WTC11 (cell line): ENCODE measurements at regions not wholly inside any gene's neighbourhood (a gene's known extent, or its start where the extent isn't known, plus 50 kb on each side); places are given as distances from the start of the nearest gene placed in this dataset.

Experiments
- CBFB ChIP-seq: sonication (generic); formaldehyde crosslinking; IDR thresholded peaks from 2 replicates; pipeline ENCODE4 v1.8.1; 2022; ENCODE audit warnings: mild to moderate bottlenecking, low read depth, missing genetic modification reagents
- FOXK1 ChIP-seq: sonication (generic); formaldehyde crosslinking; IDR thresholded peaks from 2 replicates; pipeline ENCODE4 v1.8.0; 2022; ENCODE audit warnings: mild to moderate bottlenecking, moderate library complexity, missing genetic modification reagents
- JAZF1 ChIP-seq: fragments of 250-450 bp; sonication (Bioruptor Pico); IDR thresholded peaks from 2 replicates; pipeline ENCODE4 v1.9.0; 2021; ENCODE audit warnings: moderate library complexity, mild to moderate bottlenecking, inconsistent platforms
- KAT7 ChIP-seq: sonication (generic); formaldehyde crosslinking; IDR thresholded peaks from 2 replicates; pipeline ENCODE4 v1.8.1; 2023; ENCODE audit warnings: missing genetic modification reagents, mild to moderate bottlenecking, borderline replicate concordance
- NR2C2 ChIP-seq: sonication (generic); formaldehyde crosslinking; IDR thresholded peaks from 2 replicates; pipeline ENCODE4 v1.8.0; 2022; ENCODE audit warnings: mild to moderate bottlenecking, missing genetic modification reagents
- TF ChIP-seq, protein P1 (sequence below): sonication (generic); formaldehyde crosslinking; IDR thresholded peaks from 2 replicates; pipeline ENCODE4 v1.8.1; 2023; ENCODE audit warnings: mild to moderate bottlenecking, missing genetic modification reagents, moderate library complexity
- TF ChIP-seq, protein P2 (sequence below): fragments of 200-600 bp; IDR thresholded peaks from 2 replicates; pipeline ENCODE4 v1.8.0; 2022; ENCODE audit warnings: antibody characterized with exemption
- TF ChIP-seq, protein P3 (sequence below): sonication (generic); formaldehyde crosslinking; IDR thresholded peaks from 2 replicates; pipeline ENCODE4 v1.8.1; 2023; ENCODE audit warnings: mild to moderate bottlenecking, missing genetic modification reagents
- TF ChIP-seq, protein P4 (sequence below): sonication (generic); formaldehyde crosslinking; IDR thresholded peaks from 2 replicates; pipeline ENCODE4 v1.8.0; 2022; ENCODE audit warnings: missing genetic modification reagents
- TF ChIP-seq, protein P5 (sequence below): sonication (generic); formaldehyde crosslinking; IDR thresholded peaks from 2 replicates; pipeline ENCODE4 v1.8.1; 2023; ENCODE audit warnings: mild to moderate bottlenecking, missing genetic modification reagents
- TF ChIP-seq, protein P6 (sequence below): sonication (generic); formaldehyde crosslinking; IDR thresholded peaks from 2 replicates; pipeline ENCODE4 v1.8.1; 2022; ENCODE audit warnings: mild to moderate bottlenecking, missing genetic modification reagents, moderate library complexity, borderline replicate concordance
- TF ChIP-seq, protein P7 (sequence below): fragments of 250-450 bp; sonication (Bioruptor Pico); conservative IDR thresholded peaks from 2 replicates; pipeline ENCODE4 v1.9.0; 2021; ENCODE audit warnings: mild to moderate bottlenecking
- TF ChIP-seq, protein P8 (sequence below): sonication (generic); formaldehyde crosslinking; IDR thresholded peaks from 2 replicates; pipeline ENCODE4 v1.8.1; 2022; ENCODE audit warnings: mild to moderate bottlenecking, moderate library complexity, missing genetic modification reagents
- TF ChIP-seq, protein P9 (sequence below): sonication (generic); formaldehyde crosslinking; IDR thresholded peaks from 2 replicates; pipeline ENCODE4 v1.8.0; 2022; ENCODE audit warnings: mild to moderate bottlenecking, missing genetic modification reagents

DNA sequence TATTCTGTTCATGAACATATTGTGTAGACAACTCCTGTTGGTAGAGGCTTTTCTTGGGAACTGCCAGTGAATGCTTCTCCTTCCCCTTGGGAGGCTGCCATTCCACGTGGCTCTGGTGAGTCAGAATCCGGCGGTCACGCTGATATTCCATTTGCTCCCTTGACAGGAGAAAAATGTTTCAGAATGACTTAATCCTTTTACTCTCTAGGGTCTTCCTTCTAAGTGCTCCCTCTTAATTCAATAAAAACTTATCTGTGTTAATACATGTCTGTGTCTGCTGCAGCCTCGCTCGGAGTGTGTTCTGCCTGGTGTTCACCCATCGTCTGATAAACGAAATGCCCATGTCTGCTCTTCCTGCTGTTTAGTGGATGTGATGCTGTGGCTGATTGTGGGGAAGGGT, 278.6 kb downstream of the ARHGAP12 start:
- TF ChIP-seq, protein P1, sequence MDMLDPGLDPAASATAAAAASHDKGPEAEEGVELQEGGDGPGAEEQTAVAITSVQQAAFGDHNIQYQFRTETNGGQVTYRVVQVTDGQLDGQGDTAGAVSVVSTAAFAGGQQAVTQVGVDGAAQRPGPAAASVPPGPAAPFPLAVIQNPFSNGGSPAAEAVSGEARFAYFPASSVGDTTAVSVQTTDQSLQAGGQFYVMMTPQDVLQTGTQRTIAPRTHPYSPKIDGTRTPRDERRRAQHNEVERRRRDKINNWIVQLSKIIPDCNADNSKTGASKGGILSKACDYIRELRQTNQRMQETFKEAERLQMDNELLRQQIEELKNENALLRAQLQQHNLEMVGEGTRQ (CRISPR knock-in tag), result no peak
- TF ChIP-seq, protein P2, sequence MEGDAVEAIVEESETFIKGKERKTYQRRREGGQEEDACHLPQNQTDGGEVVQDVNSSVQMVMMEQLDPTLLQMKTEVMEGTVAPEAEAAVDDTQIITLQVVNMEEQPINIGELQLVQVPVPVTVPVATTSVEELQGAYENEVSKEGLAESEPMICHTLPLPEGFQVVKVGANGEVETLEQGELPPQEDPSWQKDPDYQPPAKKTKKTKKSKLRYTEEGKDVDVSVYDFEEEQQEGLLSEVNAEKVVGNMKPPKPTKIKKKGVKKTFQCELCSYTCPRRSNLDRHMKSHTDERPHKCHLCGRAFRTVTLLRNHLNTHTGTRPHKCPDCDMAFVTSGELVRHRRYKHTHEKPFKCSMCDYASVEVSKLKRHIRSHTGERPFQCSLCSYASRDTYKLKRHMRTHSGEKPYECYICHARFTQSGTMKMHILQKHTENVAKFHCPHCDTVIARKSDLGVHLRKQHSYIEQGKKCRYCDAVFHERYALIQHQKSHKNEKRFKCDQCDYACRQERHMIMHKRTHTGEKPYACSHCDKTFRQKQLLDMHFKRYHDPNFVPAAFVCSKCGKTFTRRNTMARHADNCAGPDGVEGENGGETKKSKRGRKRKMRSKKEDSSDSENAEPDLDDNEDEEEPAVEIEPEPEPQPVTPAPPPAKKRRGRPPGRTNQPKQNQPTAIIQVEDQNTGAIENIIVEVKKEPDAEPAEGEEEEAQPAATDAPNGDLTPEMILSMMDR, result no peak
- no peak for TF ChIP-seq KAT7 (CRISPR knock-in tag)
- TF ChIP-seq, protein P3, sequence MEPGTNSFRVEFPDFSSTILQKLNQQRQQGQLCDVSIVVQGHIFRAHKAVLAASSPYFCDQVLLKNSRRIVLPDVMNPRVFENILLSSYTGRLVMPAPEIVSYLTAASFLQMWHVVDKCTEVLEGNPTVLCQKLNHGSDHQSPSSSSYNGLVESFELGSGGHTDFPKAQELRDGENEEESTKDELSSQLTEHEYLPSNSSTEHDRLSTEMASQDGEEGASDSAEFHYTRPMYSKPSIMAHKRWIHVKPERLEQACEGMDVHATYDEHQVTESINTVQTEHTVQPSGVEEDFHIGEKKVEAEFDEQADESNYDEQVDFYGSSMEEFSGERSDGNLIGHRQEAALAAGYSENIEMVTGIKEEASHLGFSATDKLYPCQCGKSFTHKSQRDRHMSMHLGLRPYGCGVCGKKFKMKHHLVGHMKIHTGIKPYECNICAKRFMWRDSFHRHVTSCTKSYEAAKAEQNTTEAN (CRISPR knock-in tag), result no peak
- TF ChIP-seq, protein P4, sequence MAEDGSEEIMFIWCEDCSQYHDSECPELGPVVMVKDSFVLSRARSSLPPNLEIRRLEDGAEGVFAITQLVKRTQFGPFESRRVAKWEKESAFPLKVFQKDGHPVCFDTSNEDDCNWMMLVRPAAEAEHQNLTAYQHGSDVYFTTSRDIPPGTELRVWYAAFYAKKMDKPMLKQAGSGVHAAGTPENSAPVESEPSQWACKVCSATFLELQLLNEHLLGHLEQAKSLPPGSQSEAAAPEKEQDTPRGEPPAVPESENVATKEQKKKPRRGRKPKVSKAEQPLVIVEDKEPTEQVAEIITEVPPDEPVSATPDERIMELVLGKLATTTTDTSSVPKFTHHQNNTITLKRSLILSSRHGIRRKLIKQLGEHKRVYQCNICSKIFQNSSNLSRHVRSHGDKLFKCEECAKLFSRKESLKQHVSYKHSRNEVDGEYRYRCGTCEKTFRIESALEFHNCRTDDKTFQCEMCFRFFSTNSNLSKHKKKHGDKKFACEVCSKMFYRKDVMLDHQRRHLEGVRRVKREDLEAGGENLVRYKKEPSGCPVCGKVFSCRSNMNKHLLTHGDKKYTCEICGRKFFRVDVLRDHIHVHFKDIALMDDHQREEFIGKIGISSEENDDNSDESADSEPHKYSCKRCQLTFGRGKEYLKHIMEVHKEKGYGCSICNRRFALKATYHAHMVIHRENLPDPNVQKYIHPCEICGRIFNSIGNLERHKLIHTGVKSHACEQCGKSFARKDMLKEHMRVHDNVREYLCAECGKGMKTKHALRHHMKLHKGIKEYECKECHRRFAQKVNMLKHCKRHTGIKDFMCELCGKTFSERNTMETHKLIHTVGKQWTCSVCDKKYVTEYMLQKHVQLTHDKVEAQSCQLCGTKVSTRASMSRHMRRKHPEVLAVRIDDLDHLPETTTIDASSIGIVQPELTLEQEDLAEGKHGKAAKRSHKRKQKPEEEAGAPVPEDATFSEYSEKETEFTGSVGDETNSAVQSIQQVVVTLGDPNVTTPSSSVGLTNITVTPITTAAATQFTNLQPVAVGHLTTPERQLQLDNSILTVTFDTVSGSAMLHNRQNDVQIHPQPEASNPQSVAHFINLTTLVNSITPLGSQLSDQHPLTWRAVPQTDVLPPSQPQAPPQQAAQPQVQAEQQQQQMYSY, result no peak
- TF ChIP-seq, protein P5, sequence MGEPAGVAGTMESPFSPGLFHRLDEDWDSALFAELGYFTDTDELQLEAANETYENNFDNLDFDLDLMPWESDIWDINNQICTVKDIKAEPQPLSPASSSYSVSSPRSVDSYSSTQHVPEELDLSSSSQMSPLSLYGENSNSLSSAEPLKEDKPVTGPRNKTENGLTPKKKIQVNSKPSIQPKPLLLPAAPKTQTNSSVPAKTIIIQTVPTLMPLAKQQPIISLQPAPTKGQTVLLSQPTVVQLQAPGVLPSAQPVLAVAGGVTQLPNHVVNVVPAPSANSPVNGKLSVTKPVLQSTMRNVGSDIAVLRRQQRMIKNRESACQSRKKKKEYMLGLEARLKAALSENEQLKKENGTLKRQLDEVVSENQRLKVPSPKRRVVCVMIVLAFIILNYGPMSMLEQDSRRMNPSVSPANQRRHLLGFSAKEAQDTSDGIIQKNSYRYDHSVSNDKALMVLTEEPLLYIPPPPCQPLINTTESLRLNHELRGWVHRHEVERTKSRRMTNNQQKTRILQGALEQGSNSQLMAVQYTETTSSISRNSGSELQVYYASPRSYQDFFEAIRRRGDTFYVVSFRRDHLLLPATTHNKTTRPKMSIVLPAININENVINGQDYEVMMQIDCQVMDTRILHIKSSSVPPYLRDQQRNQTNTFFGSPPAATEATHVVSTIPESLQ (CRISPR knock-in tag), result no peak
- TF ChIP-seq, protein P6, sequence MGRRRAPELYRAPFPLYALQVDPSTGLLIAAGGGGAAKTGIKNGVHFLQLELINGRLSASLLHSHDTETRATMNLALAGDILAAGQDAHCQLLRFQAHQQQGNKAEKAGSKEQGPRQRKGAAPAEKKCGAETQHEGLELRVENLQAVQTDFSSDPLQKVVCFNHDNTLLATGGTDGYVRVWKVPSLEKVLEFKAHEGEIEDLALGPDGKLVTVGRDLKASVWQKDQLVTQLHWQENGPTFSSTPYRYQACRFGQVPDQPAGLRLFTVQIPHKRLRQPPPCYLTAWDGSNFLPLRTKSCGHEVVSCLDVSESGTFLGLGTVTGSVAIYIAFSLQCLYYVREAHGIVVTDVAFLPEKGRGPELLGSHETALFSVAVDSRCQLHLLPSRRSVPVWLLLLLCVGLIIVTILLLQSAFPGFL, result no peak
- TF ChIP-seq, protein P7, sequence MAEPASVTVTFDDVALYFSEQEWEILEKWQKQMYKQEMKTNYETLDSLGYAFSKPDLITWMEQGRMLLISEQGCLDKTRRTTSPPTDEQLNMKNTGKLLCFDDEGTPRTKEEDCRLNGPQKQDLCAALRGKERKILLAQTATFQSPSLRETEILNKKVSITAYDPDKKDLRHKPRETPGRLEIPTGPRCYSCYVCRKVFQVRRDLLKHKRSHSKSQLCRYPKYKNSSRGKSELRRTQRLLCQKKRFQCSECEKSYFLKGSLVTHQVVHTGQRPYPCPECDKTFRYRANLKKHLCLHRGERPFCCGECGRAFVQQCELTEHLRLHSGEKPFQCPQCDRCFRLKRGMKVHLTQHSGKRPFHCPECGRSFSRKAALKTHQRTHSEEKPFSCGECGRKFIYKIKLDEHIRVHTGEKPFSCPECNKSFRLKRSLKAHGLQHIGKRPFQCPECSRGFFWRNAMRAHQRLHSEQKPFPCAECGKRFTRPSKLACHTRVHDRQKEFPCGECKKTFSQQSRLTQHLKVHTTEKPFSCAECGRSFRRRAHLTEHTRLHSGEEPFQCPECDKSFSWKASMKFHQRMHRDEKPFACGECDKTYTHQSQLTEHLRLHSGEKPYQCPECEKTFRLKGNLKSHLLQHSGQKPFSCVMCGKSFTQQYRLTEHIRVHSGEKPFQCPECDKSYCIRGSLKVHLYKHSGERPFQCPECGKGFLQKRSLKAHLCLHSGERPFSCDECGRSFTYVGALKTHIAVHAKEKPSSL (CRISPR knock-in tag), result no peak
- no peak for TF ChIP-seq NR2C2 (CRISPR knock-in tag)
- TF ChIP-seq, protein P8, sequence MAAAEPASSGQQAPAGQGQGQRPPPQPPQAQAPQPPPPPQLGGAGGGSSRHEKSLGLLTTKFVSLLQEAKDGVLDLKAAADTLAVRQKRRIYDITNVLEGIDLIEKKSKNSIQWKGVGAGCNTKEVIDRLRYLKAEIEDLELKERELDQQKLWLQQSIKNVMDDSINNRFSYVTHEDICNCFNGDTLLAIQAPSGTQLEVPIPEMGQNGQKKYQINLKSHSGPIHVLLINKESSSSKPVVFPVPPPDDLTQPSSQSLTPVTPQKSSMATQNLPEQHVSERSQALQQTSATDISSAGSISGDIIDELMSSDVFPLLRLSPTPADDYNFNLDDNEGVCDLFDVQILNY, result no peak
- TF ChIP-seq FOXK1 (CRISPR knock-in tag), result no peak
- TF ChIP-seq JAZF1, result no peak
- TF ChIP-seq, protein P9, sequence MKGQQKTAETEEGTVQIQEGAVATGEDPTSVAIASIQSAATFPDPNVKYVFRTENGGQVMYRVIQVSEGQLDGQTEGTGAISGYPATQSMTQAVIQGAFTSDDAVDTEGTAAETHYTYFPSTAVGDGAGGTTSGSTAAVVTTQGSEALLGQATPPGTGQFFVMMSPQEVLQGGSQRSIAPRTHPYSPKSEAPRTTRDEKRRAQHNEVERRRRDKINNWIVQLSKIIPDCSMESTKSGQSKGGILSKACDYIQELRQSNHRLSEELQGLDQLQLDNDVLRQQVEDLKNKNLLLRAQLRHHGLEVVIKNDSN (CRISPR knock-in tag), result no peak
- no peak for TF ChIP-seq CBFB (CRISPR knock-in tag)
